ENCODE measurements at regions not wholly inside any gene's neighbourhood (a gene's known extent, or its start where the extent isn't known, plus 50 kb on each side); places are given as distances from the start of the nearest gene placed in this dataset.

DNA sequence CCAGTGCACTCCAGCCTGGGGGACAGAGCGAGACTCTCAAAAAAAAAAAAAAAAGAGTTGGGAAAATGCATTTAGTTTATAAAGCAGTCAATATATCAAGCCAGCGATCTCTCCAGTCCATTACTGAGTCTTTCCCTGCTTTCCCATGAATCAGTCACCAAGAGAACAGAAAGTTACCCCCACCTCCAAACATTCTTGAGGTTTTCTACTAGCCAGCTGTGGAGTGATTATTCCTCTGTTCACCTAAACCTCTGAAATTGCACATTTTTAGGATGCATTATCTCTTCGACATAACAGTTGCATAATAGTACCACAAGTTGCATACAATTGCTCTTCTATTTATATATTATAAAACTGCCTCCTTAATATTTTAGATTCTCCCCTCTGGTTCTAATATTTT lies 134.8 kb upstream of the DIO3 start:
- no peak overlapping the region for H3K4me3 ChIP-seq (ENCODE audit: low read depth, low read length)
- TF ChIP-seq, protein P1, sequence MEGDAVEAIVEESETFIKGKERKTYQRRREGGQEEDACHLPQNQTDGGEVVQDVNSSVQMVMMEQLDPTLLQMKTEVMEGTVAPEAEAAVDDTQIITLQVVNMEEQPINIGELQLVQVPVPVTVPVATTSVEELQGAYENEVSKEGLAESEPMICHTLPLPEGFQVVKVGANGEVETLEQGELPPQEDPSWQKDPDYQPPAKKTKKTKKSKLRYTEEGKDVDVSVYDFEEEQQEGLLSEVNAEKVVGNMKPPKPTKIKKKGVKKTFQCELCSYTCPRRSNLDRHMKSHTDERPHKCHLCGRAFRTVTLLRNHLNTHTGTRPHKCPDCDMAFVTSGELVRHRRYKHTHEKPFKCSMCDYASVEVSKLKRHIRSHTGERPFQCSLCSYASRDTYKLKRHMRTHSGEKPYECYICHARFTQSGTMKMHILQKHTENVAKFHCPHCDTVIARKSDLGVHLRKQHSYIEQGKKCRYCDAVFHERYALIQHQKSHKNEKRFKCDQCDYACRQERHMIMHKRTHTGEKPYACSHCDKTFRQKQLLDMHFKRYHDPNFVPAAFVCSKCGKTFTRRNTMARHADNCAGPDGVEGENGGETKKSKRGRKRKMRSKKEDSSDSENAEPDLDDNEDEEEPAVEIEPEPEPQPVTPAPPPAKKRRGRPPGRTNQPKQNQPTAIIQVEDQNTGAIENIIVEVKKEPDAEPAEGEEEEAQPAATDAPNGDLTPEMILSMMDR (conservative IDR thresholded peaks at IDR 0.05; ENCODE audit: low read depth, low read length) = no peak
- no peak for DNase-seq (ENCODE audit: low read depth)

DNA sequence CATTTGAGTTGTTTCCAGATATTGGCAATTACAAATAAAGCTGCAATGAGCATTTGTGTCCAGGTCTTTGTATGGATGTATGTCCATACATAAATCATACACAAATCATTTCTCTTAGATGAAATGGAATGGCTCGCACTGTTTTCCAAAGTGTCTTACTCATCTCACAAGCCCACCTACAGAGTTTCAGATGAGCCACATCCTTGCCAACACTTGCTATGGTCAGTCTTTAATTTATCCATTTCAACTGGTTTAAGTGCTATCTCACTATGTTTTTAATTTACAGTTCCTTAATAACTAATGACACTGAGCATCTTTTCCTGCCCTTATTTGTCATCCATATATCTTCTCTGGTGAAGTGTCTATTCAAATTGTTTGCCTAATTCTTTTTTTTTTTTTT lies 132.9 kb upstream of the DIO3 start:
- H3K4me3 ChIP-seq (ENCODE audit: low read depth, low read length) = no peak overlapping the region
- DNase-seq (ENCODE audit: low read depth) = no peak
- TF ChIP-seq, protein P1 (conservative IDR thresholded peaks at IDR 0.05; ENCODE audit: low read depth, low read length) = no peak

GRCh38 chr14:101435546-101435945 lies 125.7 kb upstream of the DIO3 start:
- H3K4me3 ChIP-seq (ENCODE audit: low read depth, low read length) = no peak overlapping the region
- no peak for DNase-seq (ENCODE audit: low read depth)
- TF ChIP-seq, protein P1 (conservative IDR thresholded peaks at IDR 0.05; ENCODE audit: low read depth, low read length) = no peak

DNA sequence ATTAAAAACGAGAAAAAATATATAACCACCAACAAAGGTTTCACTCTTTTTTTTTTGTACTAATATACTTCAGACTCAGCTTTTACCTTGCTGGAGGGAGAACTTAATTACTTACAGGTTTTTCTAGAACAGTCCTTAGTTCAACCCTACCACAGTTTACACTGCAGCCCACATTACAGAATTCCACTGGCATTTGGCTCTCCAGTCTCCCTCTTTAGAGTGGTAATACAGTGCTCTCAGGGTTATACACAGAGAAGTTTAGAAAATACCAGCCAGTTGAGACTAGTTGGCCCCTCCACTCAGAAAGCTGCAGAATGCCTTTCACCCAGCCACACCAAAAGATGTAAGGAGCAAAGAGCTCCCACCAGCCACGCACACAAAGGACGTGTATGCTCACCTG lies 122.3 kb upstream of the DIO3 start:
- TF ChIP-seq, protein P1 (conservative IDR thresholded peaks at IDR 0.05; ENCODE audit: low read depth, low read length) = no peak
- H3K4me3 ChIP-seq (ENCODE audit: low read depth, low read length) = no peak overlapping the region
- no peak for DNase-seq (ENCODE audit: low read depth)

DNA sequence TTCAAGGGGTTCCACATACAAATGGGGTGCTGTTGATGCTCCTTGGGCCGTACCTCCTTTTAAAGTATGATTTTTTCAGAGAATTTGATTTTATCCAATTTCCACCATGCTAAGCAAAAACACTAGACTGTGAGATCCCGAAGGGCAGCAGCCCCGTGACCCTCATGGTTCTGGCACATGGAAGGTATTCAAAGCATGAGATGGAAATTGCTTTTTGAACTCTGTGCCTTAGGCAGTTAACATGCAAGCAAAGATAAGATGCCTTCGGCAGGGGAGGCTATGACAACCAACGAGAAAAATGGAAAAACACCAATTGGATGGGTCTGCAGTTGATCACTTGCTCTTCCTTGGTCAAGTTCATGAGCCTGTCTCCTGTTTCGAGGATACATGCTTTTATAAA lies 120.8 kb upstream of the DIO3 start:
- H3K4me3 ChIP-seq (ENCODE audit: low read depth, low read length) = no peak overlapping the region
- no peak for DNase-seq (ENCODE audit: low read depth)
- TF ChIP-seq, protein P1 (conservative IDR thresholded peaks at IDR 0.05; ENCODE audit: low read depth, low read length) = no peak

DNA sequence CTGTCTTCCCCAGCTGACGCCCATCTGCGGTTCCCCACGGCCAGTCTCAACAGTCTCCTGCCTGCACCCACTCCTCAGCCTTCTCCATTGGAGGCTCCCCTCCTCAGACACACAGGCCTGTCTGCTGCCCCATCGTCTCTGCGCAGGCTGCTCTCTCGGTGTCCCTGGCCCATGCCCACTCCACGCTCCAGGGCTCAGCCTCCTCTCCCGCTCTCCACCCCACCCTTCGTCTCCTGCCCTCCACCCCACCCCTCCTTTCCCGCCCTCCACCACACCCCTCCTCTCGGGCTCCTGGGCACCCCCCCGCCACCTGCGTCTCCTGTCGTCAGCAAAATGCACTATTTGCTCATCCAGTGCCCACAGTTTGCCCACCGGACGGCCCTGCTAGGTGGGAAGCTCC lies 119.6 kb upstream of the DIO3 start:
- DNase-seq (ENCODE audit: low read depth) = no peak
- TF ChIP-seq, protein P1 (conservative IDR thresholded peaks at IDR 0.05; ENCODE audit: low read depth, low read length) = no peak
- H3K4me3 ChIP-seq (ENCODE audit: low read depth, low read length) = no peak overlapping the region

DNA sequence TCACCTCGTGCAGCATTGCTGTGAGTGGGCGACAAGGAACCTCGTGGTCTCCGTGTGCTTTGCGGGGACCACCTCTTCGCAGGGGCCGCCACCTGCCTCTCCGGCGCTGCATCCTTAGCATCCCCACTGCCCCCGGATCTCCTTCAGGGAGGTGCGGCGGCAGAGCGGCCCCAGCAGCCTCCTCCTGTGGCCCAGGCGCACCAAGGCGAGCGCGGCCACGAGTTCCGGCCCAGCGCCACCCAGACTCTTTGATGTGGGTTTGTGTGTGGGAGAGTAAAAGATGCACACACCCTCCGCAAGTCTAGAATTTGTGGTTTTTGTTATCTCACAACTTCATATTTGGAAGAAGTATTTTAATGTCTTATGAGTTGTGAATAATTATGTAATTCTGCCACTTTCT lies 118.8 kb upstream of the DIO3 start:
- no peak for DNase-seq (ENCODE audit: low read depth)
- TF ChIP-seq, protein P1 (conservative IDR thresholded peaks at IDR 0.05; ENCODE audit: low read depth, low read length) = no peak
- no peak overlapping the region for H3K4me3 ChIP-seq (ENCODE audit: low read depth, low read length)

All from choroid plexus epithelial cell (primary cell).